ENCODE measurements at regions not wholly inside any gene's neighbourhood (a gene's known extent, or its start where the extent isn't known, plus 50 kb on each side); places are given as distances from the start of the nearest gene placed in this dataset.
A peak's percentile ranks its signal among the peaks of the same experiment; 100 is the strongest.
"Not testable (repeated sequence)": the region's sequence is repeated elsewhere in the genome, so short reads cannot be mapped to it uniquely, and the experiment has no call there.

DNA sequence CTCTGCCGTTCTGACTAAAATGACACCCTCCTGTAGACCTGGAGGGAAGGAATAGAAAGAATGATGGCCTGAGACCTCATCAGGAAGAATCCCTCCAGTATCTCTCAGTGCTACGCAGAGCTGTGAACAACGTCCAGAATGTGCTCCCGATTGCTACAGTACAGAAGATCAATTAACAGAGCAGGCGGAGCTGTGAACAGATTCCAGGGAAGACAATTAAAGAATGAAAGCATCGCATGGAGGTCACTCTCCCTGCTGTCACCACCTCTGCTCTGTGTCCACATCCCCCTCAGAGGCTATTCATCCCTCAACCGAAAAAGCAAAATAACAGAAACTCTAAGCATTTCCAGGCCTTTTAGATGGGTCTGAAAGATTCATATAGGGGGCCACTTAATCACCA lies 481.0 kb downstream of the EIPR1 start:
- intact Hi-C loops (cut with DNase I; ENCODE audit: low total_unique reads), result no loop called here

DNA sequence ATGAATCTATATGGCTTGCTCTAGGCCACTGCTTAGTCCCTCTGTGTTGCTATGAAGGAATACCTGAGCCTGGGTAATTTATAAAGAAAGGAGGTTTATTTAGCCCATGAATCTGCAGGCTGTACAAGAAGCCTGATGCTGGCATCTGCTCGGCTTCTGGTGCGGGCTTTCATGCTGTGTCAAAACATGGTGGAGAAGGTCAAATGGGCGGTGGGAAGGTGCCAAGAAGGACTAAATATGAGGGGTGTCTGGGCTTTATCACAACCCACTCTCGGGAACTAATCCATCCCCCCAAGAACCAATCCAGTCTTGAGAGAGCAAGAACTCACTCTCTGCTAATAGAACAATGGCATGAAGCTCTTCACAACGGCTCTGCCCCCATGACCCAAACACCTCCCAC lies 481.6 kb downstream of the EIPR1 start:
- intact Hi-C loops (cut with DNase I; ENCODE audit: low total_unique reads), result no loop called here
- peak in 1 of 2 donors; percentile 64 for DNase-seq (ENCODE audit: low spot score in 2 of 2)
- TF ChIP-seq POLR2A (IDR thresholded peaks at IDR 0.05), result no peak
- TF ChIP-seq, protein P1, sequence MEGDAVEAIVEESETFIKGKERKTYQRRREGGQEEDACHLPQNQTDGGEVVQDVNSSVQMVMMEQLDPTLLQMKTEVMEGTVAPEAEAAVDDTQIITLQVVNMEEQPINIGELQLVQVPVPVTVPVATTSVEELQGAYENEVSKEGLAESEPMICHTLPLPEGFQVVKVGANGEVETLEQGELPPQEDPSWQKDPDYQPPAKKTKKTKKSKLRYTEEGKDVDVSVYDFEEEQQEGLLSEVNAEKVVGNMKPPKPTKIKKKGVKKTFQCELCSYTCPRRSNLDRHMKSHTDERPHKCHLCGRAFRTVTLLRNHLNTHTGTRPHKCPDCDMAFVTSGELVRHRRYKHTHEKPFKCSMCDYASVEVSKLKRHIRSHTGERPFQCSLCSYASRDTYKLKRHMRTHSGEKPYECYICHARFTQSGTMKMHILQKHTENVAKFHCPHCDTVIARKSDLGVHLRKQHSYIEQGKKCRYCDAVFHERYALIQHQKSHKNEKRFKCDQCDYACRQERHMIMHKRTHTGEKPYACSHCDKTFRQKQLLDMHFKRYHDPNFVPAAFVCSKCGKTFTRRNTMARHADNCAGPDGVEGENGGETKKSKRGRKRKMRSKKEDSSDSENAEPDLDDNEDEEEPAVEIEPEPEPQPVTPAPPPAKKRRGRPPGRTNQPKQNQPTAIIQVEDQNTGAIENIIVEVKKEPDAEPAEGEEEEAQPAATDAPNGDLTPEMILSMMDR (IDR thresholded peaks at IDR 0.05), result no peak
- no peak overlapping the region for H3K4me3 ChIP-seq (ENCODE audit: low read depth, poor library complexity, severe bottlenecking)
- 87 to 94% methylated on average over 5 of the region's 5 CpGs for WGBS, 2 donors

More for the DNA sequence above, 481.0 kb downstream of the EIPR1 start:
- WGBS, 2 donors, result 90 to 93% methylated on average over 7 of the region's 7 CpGs
- DNase-seq (ENCODE audit: low spot score in 2 of 2), result peak in 1 of 2 donors; percentile 34
- TF ChIP-seq, protein P1 (IDR thresholded peaks at IDR 0.05), result no peak
- H3K4me3 ChIP-seq (ENCODE audit: low read depth, poor library complexity, severe bottlenecking), result no peak overlapping the region

DNA sequence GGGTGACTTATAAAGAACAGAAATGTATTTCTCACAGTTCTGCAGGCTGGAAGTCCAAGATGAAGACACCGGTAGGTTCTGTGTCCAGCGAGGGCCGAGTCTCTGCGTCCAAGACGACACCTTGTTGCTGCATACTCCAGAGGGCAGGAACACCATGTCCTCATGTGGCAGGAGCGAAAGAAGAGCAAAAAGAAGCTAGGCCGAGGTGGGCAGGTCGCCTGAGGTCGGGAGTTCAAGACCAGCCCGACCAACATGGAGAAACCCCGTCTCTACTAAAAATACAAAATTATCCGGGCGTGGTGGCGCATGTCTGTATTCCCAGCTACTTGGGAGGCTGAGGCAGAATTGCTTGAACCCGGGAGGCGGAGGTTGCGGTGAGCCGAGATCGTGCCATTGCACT lies 483.6 kb downstream of the EIPR1 start:
- intact Hi-C loops (cut with DNase I; ENCODE audit: low total_unique reads); H3K4me3 ChIP-seq (ENCODE audit: low read depth, poor library complexity, severe bottlenecking): not testable (repeated sequence)
- peak in 1 of 2 donors; percentile 42 for DNase-seq (ENCODE audit: low spot score in 2 of 2)
- 85 to 86% methylated on average over 19 of the region's 19 CpGs for WGBS, 2 donors

DNA sequence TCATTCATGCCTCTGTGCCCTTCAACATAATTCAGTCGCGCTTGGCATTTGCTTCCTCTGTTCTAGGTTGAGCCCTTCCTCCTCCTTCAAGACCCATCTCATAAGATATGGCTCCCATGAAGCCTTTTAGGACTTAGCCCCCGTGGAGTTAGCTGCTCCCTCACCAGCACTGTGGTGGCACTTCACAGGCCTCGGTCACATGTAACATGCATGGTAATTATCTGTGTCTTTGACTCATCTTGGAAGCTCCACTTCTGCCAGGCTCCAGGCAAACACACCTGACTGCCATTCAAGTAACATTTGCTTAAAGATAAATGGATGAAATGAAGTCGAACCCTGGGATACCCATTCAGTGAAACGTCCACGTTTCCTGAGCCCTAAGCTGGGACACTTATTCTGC lies 484.7 kb downstream of the EIPR1 start:
- DNase-seq (ENCODE audit: low spot score in 2 of 2), result peak in 1 of 2 donors; percentile 59
- TF ChIP-seq, protein P1 (IDR thresholded peaks at IDR 0.05), result no peak
- TF ChIP-seq POLR2A (IDR thresholded peaks at IDR 0.05), result no peak
- WGBS, 2 donors, result 89% methylated on average over 7 of the region's 7 CpGs
- intact Hi-C loops (cut with DNase I; ENCODE audit: low total_unique reads), result no loop called here
- H3K4me3 ChIP-seq (ENCODE audit: low read depth, poor library complexity, severe bottlenecking), result no peak overlapping the region

DNA sequence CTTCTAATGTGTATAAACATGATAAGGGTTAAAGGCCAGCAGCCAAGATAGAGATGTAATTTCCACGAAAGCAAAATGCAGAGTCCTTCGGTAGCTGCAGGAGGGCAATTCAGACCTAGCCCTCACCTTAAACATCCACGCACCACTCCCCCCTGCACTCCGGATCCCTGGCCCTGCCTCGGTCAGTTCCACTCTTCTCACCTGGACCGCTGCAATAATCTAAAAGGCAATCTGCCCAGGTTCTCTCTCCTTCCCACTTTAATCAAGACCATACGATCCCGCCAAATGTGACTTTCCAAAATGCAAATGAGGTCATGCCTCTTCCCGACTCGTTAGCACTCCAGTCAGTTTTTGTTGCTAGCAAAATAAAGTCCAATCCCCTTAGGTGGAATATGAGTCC lies 485.2 kb downstream of the EIPR1 start:
- no peak overlapping the region for H3K4me3 ChIP-seq (ENCODE audit: low read depth, poor library complexity, severe bottlenecking)
- intact Hi-C loops (cut with DNase I; ENCODE audit: low total_unique reads), result no loop called here
- 67 to 75% methylated on average over 10 of the region's 10 CpGs for whole genome bisulfite sequencing, 2 donors
- peak in 1 of 2 donors; percentile 50 for DNase-seq (ENCODE audit: low spot score in 2 of 2)
- TF ChIP-seq, protein P1 (IDR thresholded peaks at IDR 0.05), result no peak
- no peak for TF ChIP-seq POLR2A (IDR thresholded peaks at IDR 0.05)

DNA sequence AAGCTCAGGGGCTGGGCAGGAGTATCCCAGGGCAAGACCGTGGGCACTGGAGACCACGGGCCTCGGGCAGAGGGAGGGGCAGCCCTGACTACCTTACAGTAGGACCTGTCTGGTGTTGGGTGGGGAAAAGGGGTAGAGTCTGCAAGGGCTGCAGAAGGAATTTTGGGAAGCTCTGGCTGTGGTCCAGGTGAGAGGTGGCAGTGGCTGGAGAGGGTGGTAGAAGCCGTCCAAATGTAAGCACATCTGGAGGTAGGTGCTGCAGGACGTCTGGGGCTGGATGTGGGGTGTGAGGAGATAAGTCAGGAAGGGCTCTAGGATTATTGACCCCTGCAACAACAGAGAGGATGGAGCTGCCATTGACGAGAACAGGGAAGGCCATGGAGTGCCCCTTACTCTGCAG lies 486.7 kb downstream of the EIPR1 start:
- no peak for TF ChIP-seq POLR2A (IDR thresholded peaks at IDR 0.05)
- TF ChIP-seq, protein P1 (IDR thresholded peaks at IDR 0.05), result no peak
- intact Hi-C loops (cut with DNase I; ENCODE audit: low total_unique reads), result no loop called here
- H3K4me3 ChIP-seq (ENCODE audit: low read depth, poor library complexity, severe bottlenecking), result no peak overlapping the region
- peak in 1 of 2 donors; percentile 74 for DNase-seq (ENCODE audit: low spot score in 2 of 2)
- 84% methylated on average over 6 of the region's 6 CpGs for WGBS, 2 donors

Data from lower leg skin (tissue), 4 donors.